ENCODE measurements at regions not wholly inside any gene's neighbourhood (a gene's known extent, or its start where the extent isn't known, plus 50 kb on each side); places are given as distances from the start of the nearest gene placed in this dataset.

DNA sequence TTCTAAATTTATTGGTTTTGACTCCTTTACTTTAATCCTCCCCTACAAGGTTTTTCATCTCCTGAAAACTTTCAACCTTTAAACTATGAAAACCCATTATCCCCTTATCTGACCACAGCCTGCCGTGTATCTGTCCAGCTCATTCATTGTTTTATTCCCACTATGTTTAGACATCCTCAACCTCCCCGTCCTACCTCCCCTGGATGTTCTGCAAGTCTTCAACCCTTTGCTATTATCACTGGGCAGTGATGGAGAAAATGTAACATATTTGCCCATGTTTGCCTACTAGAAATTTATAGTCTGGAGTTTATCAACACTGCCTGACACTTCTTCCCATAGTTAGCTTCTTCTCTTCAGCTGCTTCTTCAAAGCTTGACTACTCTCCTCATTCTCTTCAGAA, 483.4 kb downstream of the PRKD1 start:
- Mint-ChIP-seq H3K4me1 (peaks cover 0 to 2% of the 10 kb centered on the region in 2 experiments; a peak in 1 of 4 replicates), H3K4me3 (no peak overlapping the region), H3K9me3 (no peaks in the 10 kb centered on the region), H3K36me3 (ENCODE audit: insufficient read depth in 1 of 3, low read depth in 3 of 3) (peaks cover 0 to 19% (median 0%) of the 10 kb centered on the region in 3 experiments; a peak in 2 of 7 replicates), H3K27me3 (ENCODE audit: low read depth) (no peaks in the 10 kb centered on the region), H3K27ac (no peak overlapping the region)
- H2BK20ac ChIP-seq (ENCODE audit: low read depth, low read length, poor library complexity, severe bottlenecking), result no peak overlapping the region
- no CpG with 5 or more reads among the region's 2 CpGs for WGBS (ENCODE audit: extremely low coverage, insufficient read length, low lambda C conversion rate)
- H2AFZ ChIP-seq (ENCODE audit: low read length), result no peak overlapping the region
- H4K5ac ChIP-seq (ENCODE audit: insufficient read length, low read depth, low read length), result no peak overlapping the region
- H3K18ac ChIP-seq (ENCODE audit: insufficient read length, low read depth, low read length), result no peak overlapping the region
- no peak overlapping the region for H3T11ph ChIP-seq (ENCODE audit: low read length)
- no peak overlapping the region for H2AK5ac ChIP-seq (ENCODE audit: insufficient read length, low read length)
- no peak overlapping the region for H3K9ac ChIP-seq (ENCODE audit: extremely low read depth, insufficient read length, low read length)
- H3K79me2 ChIP-seq (ENCODE audit: insufficient read depth, low read length), result no peaks in the 10 kb centered on the region
- no peak overlapping the region for H4K8ac ChIP-seq (replicated peaks; ENCODE audit: insufficient read length, low read depth, low read length)
- no peaks in the 10 kb centered on the region for H3K4me1 ChIP-seq (ENCODE audit: insufficient read depth, low read length)
- H3K4ac ChIP-seq (ENCODE audit: low read depth, low read length), result no peak overlapping the region
- H2BK12ac ChIP-seq (ENCODE audit: insufficient read length, low read depth, low read length), result no peak overlapping the region
- H2BK120ac ChIP-seq (ENCODE audit: low read depth, low read length, poor library complexity, severe bottlenecking), result no peak overlapping the region
- H4K20me1 ChIP-seq (ENCODE audit: control insufficient read depth, insufficient read depth, insufficient read length), result no peaks in the 10 kb centered on the region
- no peak for DNase-seq
- no peak overlapping the region for H3K14ac ChIP-seq (ENCODE audit: insufficient read depth, low read length)
- H3K27ac ChIP-seq (ENCODE audit: insufficient read length, low read depth, low read length), result no peak overlapping the region
- no peak overlapping the region for H3K56ac ChIP-seq (ENCODE audit: insufficient read length, low read depth, low read length)
- H2BK15ac ChIP-seq (ENCODE audit: low read depth, low read length), result no peak overlapping the region
- H3K23me2 ChIP-seq (ENCODE audit: insufficient read length, low read depth, low read length, poor library complexity, severe bottlenecking), result no peaks in the 10 kb centered on the region
- H3K9me3 ChIP-seq (ENCODE audit: control insufficient read depth, low read depth, low read length), result no peaks in the 10 kb centered on the region
- H3K79me1 ChIP-seq (ENCODE audit: insufficient read depth, low read depth, low read length, poor library complexity, severe bottlenecking), result no peaks in the 10 kb centered on the region
- no peak overlapping the region for H2BK5ac ChIP-seq (ENCODE audit: insufficient read length, low read length)
- H3K4me2 ChIP-seq (ENCODE audit: insufficient read depth, insufficient read length, low read length), result no peak overlapping the region
- H3K27me3 ChIP-seq (ENCODE audit: insufficient read depth, low read length), result no peaks in the 10 kb centered on the region
- H3K23ac ChIP-seq (ENCODE audit: insufficient read length, low read depth, low read length), result no peak overlapping the region
- no peak overlapping the region for H4K91ac ChIP-seq (ENCODE audit: insufficient read length, low read depth, low read length)
- TF ChIP-seq CTCF (conservative IDR thresholded peaks at IDR 0.05), result no peak

All from H9 (cell line).